DMS79 treated with DMSO at 0.1 percent for 48 hours (cell line): ENCODE measurements at regions not wholly inside any gene's neighbourhood (a gene's known extent, or its start where the extent isn't known, plus 50 kb on each side); places are given as distances from the start of the nearest gene placed in this dataset.
"Not testable (repeated sequence)": the region's sequence is repeated elsewhere in the genome, so short reads cannot be mapped to it uniquely, and the experiment has no call there.

Experiments used
- DNase-seq: peaks from one replicate; lab custom pipeline; 2025; lab: John Stamatoyannopoulos, UW

DNA sequence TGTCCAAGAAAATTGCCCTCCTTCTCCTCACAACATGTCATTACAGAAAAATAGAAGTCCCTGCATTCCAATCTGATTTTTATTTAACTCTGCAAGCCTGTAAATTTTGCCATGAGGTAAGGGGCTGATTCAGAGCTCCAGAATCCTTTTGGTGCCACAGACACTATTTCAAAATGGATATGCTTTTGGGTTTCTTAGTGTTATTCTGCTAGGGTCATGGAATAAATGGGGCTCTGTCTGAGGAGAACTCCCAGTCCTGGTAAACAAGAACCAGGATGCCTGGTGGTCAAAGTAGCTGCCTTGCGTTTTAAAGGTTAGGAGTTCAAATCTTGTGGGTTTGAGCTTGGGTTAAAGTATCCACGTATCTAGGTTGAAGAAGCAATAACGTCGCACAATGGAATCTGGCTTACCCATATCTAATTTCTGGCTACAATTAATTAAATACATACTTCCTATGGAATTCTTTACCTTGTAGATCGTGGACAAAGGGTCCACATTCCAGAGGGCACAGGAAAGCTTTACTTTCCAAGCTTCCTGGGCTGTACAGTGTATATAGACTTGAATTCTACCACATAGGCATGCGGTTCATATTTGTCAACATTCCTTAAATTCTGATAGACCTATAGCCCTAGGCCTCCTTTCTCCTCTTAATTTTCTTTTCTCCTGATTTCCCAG is 98.0 kb upstream of the CDC42BPA start:
- no peak for DNase-seq

- no peak for DNase-seq
These were observed 97.0 kb upstream of the CDC42BPA start for GRCh38 chr1:227415115-227415790.

- no peak for DNase-seq
These were observed 92.8 kb upstream of the CDC42BPA start for GRCh38 chr1:227411066-227411465.

DNA sequence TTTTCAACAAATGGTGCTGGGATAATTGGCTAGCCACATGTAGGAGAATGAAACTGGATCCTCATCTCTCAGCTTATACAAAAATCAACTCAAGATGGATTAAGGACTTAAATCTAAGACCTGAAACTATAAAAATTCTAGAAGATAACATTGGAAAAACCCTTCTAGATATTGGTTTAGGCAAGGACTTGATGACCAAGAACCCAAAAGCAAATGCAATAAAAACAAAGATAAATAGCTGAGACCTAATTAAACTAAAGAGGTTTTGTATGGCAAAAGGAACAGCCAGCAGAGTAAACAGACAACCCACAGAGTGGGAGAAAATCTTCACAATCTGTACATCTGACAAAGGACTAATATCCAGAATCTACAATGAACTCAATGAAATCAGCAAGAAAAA is 88.0 kb upstream of the CDC42BPA start:
- not testable (repeated sequence) for DNase-seq

DNA sequence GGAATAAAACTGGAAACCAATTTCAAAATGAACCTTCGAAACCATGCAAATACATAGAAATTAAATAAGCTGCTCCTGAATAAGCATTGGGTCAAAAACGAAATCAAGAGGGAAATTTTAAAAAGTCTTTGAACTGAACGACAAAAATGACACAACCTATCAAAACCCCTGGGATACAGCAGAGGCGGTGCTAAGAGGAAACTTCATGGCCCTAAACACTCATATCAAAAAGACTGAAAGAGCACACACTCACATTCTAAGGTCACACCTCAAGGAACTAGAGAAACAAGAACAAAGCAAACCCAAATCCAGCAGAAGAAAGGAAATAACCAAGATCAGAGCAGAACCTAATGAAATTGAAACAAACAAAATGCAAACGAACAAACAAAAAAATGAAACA is 85.2 kb upstream of the CDC42BPA start:
- DNase-seq = no peak

GRCh38 chr1:227401562-227402342 is 83.5 kb upstream of the CDC42BPA start:
- DNase-seq = no peak

DNA sequence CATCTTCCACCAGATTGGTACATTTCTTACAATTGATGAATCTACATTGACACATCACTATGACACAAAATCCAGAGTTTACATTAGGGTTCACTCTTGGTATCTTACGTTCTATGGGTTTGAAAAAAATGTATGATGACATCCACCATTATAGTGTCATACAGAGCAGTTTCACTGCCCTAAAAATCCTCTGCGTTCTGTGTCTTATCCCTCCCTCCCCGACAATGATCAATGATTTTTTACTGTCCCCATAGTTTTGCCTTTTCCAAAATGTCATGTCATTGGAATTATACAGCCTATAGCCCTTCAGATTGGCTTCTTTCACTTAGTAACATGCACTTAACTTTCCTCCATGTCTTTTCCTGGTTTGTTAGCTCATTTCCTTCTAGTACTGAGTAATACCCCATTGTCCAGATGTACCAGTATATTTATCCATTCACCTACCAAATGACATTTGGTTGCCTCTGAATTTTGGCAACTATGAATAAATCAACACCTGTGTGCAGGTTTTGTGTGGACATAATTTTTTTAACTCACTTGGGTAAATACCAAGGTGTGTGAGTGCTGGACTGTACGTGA is 80.9 kb upstream of the CDC42BPA start:
- DNase-seq = no peak

DNA sequence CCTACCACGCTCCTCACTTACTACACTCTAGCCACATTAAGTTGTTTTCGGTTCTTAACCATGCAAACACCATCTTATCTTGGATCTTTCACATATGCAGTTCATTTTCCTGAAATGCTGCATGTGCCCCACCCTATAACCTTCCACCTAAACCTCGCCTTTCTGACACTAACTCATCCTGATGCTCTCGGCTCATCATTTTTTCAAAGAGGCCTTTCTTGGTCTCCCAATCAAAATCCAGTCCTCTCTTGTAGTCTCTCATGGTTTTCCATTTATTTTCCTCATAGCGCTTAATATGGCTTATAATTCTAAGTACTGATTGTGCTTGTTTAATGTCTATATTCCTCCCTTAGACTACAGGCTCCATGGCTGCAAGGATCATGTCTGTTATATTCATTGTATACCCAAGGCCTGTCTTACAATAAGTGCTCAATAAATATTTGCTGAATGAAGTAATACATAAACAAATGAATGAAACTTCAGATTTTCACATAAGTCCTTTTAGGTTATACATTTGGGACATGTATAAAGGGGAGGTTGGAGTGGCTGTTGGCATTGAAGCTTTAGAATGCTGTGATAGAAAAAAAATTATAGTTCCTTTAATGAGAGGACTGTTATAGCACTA is 79.2 kb upstream of the CDC42BPA start:
- no peak for DNase-seq

DNA sequence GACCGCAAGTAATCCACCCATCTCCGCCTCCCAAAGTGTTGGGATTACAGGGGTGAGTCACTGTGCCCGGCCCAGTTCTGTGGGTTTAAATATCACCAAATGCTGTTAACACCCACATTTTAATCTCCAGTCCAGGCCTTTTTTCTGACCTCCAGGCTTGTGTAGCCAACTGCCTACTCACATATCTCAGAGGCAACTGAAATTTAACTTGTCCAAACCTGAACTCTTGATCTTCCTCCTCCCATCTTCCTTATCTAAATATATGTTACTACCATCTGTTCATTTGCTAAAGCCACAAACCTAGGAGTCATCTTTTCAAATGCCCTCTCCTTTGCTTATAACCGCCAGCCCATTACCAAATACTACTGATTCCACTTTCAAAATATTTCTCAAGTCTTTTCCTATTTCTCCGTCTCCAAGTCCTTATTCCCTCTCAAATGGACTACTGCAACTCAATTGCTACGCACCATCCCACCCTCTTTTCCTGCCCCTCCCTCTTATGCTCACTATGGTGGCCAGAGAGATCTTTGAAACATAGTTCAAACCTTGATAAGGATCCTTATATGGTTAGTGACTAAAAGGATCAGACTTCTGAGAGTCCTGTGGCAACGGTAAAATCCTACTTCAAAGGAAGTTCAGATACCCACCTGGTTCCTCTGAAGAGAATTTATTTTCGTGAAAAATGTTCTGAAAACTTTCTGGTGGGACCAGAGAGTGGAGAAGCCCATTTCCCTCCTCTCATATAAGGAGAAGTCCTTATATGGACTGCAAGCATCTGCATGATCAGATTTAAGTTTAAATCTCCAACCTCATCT is 78.5 kb upstream of the CDC42BPA start:
- no peak for DNase-seq

DNA sequence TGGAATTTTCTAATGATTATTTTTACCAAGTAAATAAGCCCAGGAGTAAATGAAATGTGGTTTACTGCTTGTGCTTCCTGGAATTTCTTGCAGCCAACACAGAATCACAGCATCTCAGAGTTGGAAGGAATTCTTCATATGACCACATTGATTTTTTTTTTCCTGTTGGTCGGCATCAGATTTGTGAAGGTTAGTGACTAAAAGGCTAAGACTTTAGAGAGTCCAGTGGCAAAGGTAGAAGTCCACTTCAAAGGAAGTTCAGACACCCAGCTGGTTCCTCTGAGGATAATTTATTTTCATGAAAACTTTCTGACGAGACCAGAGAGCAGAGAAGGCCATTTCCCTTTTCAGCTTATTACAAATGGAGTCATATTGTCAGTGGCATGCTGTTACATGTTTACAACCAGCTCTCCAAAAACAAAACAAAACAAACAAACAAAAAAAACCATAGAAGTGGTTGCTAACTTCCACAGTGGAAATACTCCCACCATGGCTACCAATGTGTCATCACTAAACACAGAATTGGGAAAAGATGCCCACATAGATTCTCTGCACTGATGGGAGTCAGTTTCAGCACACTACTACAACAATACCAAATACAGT is 77.2 kb upstream of the CDC42BPA start:
- no peak for DNase-seq

DNA sequence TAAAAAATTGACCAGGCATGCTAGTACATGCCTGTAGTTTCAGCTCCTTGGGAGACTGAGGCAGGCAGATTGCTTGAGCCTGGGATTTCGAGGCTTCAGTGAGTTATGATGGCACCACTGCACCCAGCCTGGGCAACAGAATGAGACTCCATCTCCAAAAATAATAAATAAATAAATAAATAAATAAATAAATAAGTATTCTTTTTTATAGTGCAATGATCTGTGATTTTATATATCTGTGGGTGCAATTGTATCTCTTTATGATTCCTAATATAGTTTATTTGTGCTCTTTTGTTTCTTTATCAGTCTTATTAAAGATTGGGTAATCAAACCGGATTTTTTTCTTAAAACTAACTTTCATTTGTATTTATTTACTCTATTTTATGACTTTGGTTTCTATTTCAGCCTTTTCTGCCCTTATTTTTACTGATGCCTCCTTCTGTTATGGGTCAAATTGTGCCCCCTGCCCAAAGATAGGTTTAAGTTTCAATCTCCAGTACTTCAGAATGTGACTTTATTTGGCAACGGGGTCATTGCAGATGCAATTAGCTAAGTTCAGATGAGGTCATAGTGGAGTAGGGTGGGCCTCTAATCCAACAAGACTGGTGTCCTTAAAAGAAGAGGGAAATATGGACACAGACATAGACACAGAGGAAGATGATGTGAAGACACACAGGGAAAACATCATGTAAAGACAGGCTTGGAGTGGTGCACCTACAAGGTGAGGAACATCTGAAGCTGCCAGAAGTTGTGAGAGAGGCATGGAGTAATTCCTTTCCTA is 74.9 kb upstream of the CDC42BPA start:
- DNase-seq = no peak

DNA sequence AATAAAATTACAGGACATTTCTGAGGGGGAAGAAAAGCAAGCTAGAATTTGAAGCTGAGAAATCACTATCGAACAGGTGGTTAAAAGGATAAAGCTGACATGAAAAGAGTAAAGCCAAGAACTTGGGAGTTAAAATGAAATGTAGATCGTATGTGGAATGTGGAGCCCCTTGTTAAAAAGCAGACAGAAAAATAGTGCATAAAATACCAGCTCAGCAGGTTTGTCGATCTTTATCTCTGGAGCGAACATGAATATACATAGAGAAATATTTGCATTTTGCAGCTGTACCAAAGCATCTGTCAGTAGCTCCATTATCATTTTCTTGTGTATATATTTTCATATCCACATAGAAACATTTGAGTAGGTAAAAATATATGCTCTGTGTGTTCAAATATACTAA is 73.6 kb upstream of the CDC42BPA start:
- DNase-seq = no peak

GRCh38 chr1:227391211-227391610 is 72.9 kb upstream of the CDC42BPA start:
- DNase-seq = no peak

DNA sequence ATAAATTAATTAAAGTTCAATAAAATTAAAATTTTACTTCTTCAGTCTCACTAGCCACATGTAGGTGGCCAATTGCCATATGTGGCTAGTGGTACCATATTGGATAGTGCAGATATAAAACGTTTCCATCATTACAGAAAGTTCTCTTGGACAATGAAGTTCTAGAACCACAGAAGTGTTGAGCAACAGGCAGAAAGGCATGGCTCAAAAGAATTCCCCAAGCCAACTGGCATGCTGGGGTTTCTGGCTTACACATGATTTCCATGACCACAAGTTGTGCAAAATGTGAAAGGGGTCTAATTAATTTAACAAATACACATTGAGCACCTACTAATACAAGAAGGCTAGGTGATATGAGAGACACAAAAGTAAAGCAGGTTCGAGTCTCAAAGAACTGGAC is 72.2 kb upstream of the CDC42BPA start:
- DNase-seq = no peak

- DNase-seq = no peak
These were observed 70.2 kb upstream of the CDC42BPA start for GRCh38 chr1:227388214-227389168.

DNA sequence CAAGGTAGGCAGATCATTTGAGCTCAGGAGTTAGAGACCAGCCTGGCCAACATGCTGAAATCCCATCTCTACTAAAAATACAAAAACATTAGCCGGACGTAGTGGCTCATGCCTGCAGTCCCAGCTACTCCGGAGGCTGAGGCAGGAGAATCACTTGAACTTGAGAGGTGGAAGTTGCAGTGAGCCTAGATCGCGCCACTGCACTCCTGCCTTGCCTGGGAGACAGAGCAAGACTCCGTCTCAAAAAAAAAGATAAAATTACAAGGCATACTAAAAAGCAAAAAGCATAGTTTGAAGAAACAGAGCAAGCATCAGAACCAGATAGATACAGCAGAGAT is 61.2 kb upstream of the CDC42BPA start:
- no peak for DNase-seq

- DNase-seq = no peak
These were observed 60.7 kb upstream of the CDC42BPA start for GRCh38 chr1:227378871-227379554.

- no peak for DNase-seq
These were observed 59.9 kb upstream of the CDC42BPA start for GRCh38 chr1:227378181-227378580.

DNA sequence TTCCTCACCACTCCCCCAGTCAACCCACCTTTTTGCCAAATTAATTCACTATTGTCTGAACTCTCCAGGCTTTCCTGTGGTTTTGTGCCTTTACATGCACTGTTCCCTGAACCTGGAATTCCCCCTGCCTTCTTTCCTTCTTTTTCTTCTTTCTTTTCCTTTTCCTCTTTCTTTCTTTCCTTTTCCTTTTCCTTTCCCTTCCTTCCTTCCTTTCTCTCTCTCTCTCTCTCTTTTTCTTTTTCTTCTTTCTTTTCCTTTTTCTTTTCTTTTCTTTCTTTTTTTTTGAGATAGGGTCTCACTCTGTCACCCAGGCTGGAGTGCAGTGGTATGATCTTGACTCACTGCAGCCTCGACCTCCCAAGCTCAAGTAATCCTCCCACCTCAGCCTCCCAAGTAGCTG is 56.6 kb upstream of the CDC42BPA start:
- DNase-seq = no peak
